Hepatocyte (in vitro differentiated cells): ENCODE measurements at regions not wholly inside any gene's neighbourhood (a gene's known extent, or its start where the extent isn't known, plus 50 kb on each side); places are given as distances from the start of the nearest gene placed in this dataset.
A peak's percentile ranks its signal among the peaks of the same experiment; 100 is the strongest.

Experiments
- DNase-seq: peaks from one replicate; pipeline ENCODE4 v3.0.0-alpha.2; 2016; ENCODE audit warnings: low spot score
- H2AFZ ChIP-seq: fragments of 200-600 bp; sonication (generic); 2 replicates; pipeline ENCODE4 v1.6.0; 2016; ENCODE audit warnings: antibody characterized with exemption, mild to moderate bottlenecking
- H3K27ac ChIP-seq: fragments of 200-600 bp; sonication (generic); 2 replicates; pipeline ENCODE4 v1.5.1; 2016; ENCODE audit warnings: mild to moderate bottlenecking
- H3K27me3 ChIP-seq: fragments of 200-600 bp; sonication (generic); 2 replicates; pipeline ENCODE4 v1.6.1; 2016
- H3K36me3 ChIP-seq: fragments of 200-600 bp; sonication (generic); replicated peaks from 2 replicates; pipeline ENCODE4 v1.5.1; 2016; ENCODE audit warnings: low read depth; ENCODE audit not compliant: insufficient read depth
- H3K4me1 ChIP-seq: fragments of 200-600 bp; sonication (generic); 2 replicates; pipeline ENCODE4 v1.5.1; 2016; ENCODE audit warnings: mild to moderate bottlenecking, moderate library complexity; ENCODE audit not compliant: insufficient read depth
- H3K4me2 ChIP-seq: fragments of 200-600 bp; sonication (generic); 2 replicates; pipeline ENCODE4 v1.6.0; 2016
- H3K4me3 ChIP-seq: fragments of 200-600 bp; sonication (generic); 2 replicates; pipeline ENCODE4 v1.5.1; 2016; ENCODE audit warnings: mild to moderate bottlenecking
- H3K79me2 ChIP-seq: fragments of 200-600 bp; sonication (generic); 2 replicates; pipeline ENCODE4 v1.6.0; 2017; ENCODE audit warnings: mild to moderate bottlenecking
- H3K9me2 ChIP-seq: fragments of 200-600 bp; sonication (generic); replicated peaks from 2 replicates; pipeline ENCODE4 v1.6.0; 2017; ENCODE audit warnings: mild to moderate bottlenecking; ENCODE audit not compliant: insufficient read depth
- H3K9me3 ChIP-seq: fragments of 200-600 bp; sonication (generic); 2 replicates; pipeline ENCODE4 v1.5.1; 2016; ENCODE audit warnings: low read depth, mild to moderate bottlenecking
- H4K20me1 ChIP-seq: fragments of 200-600 bp; sonication (generic); 2 replicates; pipeline ENCODE4 v1.6.0; 2016; ENCODE audit warnings: mild to moderate bottlenecking; ENCODE audit not compliant: insufficient read depth, poor library complexity, severe bottlenecking
- EZH2 ChIP-seq: fragments of 200-600 bp; sonication (generic); IDR thresholded peaks from 2 replicates; pipeline ENCODE4 v1.6.1; 2016; ENCODE audit warnings: antibody characterized with exemption, mild to moderate bottlenecking, borderline replicate concordance
- EZH2phosphoT487 ChIP-seq: fragments of 200-600 bp; sonication (generic); IDR thresholded peaks from one replicate; pipeline ENCODE4 v1.6.1; 2018; ENCODE audit warnings: antibody characterized with exemption, mild to moderate bottlenecking, low read depth, moderate library complexity; ENCODE audit not compliant: unreplicated experiment, severe bottlenecking
- WGBS: methylation state at CpG from one replicate; pipeline ENCODE4 v1.1.6; 2016; ENCODE audit warnings: low lambda C conversion rate; ENCODE audit errors: missing lambda C conversion rate; 5-methylcytosine and 5-hydroxymethylcytosine counted together
- TF ChIP-seq, protein P1 (sequence below): fragments of 200-600 bp; sonication (generic); IDR thresholded peaks from 2 replicates; pipeline ENCODE4 v1.5.1; 2016; ENCODE audit warnings: antibody characterized with exemption, mild to moderate bottlenecking; ENCODE audit not compliant: poor library complexity

GRCh38 chr4:45869184-45869583 is 254.7 kb downstream of the GABRG1 start:
- Histone ChIP-seq H3K36me3 (no peaks in the 10 kb centered on the region), H3K27me3 (no peaks in the 10 kb centered on the region), H3K9me3 (no peaks in the 10 kb centered on the region), H3K79me2 (no peaks in the 10 kb centered on the region), H3K4me2 (no peak overlapping the region), H3K27ac (no peak overlapping the region), H3K4me1 (no peaks in the 10 kb centered on the region), H3K9me2 (no peaks in the 10 kb centered on the region), H4K20me1 (no peaks in the 10 kb centered on the region), H3K4me3 (no peak overlapping the region), H2AFZ (no peak overlapping the region)
- peak; percentile 9 for DNase-seq
- TF ChIP-seq, protein P1, sequence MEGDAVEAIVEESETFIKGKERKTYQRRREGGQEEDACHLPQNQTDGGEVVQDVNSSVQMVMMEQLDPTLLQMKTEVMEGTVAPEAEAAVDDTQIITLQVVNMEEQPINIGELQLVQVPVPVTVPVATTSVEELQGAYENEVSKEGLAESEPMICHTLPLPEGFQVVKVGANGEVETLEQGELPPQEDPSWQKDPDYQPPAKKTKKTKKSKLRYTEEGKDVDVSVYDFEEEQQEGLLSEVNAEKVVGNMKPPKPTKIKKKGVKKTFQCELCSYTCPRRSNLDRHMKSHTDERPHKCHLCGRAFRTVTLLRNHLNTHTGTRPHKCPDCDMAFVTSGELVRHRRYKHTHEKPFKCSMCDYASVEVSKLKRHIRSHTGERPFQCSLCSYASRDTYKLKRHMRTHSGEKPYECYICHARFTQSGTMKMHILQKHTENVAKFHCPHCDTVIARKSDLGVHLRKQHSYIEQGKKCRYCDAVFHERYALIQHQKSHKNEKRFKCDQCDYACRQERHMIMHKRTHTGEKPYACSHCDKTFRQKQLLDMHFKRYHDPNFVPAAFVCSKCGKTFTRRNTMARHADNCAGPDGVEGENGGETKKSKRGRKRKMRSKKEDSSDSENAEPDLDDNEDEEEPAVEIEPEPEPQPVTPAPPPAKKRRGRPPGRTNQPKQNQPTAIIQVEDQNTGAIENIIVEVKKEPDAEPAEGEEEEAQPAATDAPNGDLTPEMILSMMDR: no peak
- WGBS: 52% methylated on average over 3 of the region's 3 CpGs

DNA sequence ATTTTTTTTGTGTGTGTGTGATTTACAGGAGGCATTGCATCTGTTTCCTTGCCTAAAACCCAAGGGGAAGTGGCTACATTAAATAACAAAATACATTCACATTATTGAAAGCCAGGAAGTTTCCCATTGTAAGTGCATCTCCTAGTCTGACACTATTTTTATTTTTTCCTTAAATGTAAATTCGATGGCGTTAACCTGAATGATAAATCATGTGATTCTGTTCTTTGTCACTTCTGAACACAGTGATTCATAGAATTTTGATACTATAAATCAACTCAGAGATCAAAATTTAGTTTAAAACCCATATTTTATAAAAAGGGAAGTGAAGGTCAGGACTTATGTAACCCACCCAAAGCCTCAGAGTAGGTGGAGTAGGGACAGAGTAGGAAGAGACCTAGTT is 258.1 kb downstream of the GABRG1 start:
- Histone ChIP-seq H2AFZ (no peak overlapping the region), H4K20me1 (no peaks in the 10 kb centered on the region), H3K4me1 (no peaks in the 10 kb centered on the region), H3K36me3 (no peaks in the 10 kb centered on the region), H3K27ac (no peak overlapping the region), H3K79me2 (no peaks in the 10 kb centered on the region), H3K4me3 (no peak overlapping the region), H3K9me3 (no peaks in the 10 kb centered on the region), H3K27me3 (no peaks in the 10 kb centered on the region), H3K9me2 (no peaks in the 10 kb centered on the region), H3K4me2 (no peak overlapping the region)
- no peak for DNase-seq
- WGBS: 92% methylated on average over 2 of the region's 2 CpGs
- TF ChIP-seq EZH2phosphoT487: no peak
- TF ChIP-seq, protein P1: no peak
- no peak for TF ChIP-seq EZH2

GRCh38 chr4:45855857-45856256 is 268.0 kb downstream of the GABRG1 start:
- Histone ChIP-seq H2AFZ (no peak overlapping the region), H3K36me3 (no peaks in the 10 kb centered on the region), H3K4me3 (no peak overlapping the region), H3K4me2 (no peak overlapping the region), H3K79me2 (no peaks in the 10 kb centered on the region), H3K4me1 (no peaks in the 10 kb centered on the region), H3K27ac (no peak overlapping the region), H3K27me3 (no peaks in the 10 kb centered on the region), H4K20me1 (no peaks in the 10 kb centered on the region), H3K9me3 (no peaks in the 10 kb centered on the region), H3K9me2 (no peaks in the 10 kb centered on the region)
- no peak for DNase-seq
- TF ChIP-seq, protein P1: no peak
- no peak for TF ChIP-seq EZH2
- TF ChIP-seq EZH2phosphoT487: no peak
- WGBS: 75% methylated on average over 2 of the region's 2 CpGs

- H3K4me3 ChIP-seq: no peak overlapping the region
- H3K36me3 ChIP-seq: no peaks in the 10 kb centered on the region
- H3K9me3 ChIP-seq: no peaks in the 10 kb centered on the region
- H2AFZ ChIP-seq: no peak overlapping the region
- 88% methylated on average over 1 of the region's 1 CpG for WGBS
- DNase-seq: no peak
- H4K20me1 ChIP-seq: no peaks in the 10 kb centered on the region
- no peaks in the 10 kb centered on the region for H3K4me1 ChIP-seq
- no peak overlapping the region for H3K27ac ChIP-seq
- no peaks in the 10 kb centered on the region for H3K9me2 ChIP-seq
- no peaks in the 10 kb centered on the region for H3K27me3 ChIP-seq
- TF ChIP-seq EZH2: no peak
- TF ChIP-seq, protein P1: no peak
- TF ChIP-seq EZH2phosphoT487: no peak
- no peak overlapping the region for H3K4me2 ChIP-seq
- H3K79me2 ChIP-seq: no peaks in the 10 kb centered on the region
Observed at GRCh38 chr4:45846016-45846415, 277.8 kb downstream of the GABRG1 start.
